GM12892 (cell line): ENCODE measurements at regions not wholly inside any gene's neighbourhood (a gene's known extent, or its start where the extent isn't known, plus 50 kb on each side); places are given as distances from the start of the nearest gene placed in this dataset.
A peak's percentile ranks its signal among the peaks of the same experiment; 100 is the strongest.

Source experiments
- DNase-seq: peaks from one replicate; pipeline ENCODE4 v3.0.0; 2011; ENCODE audit not compliant: insufficient read length
- FAIRE-seq: peaks from 2 replicates; lab custom pipeline; 2011; peaks lifted over from hg19 to GRCh38; lab: Jason Lieb, UNC
- POLR2A ChIP-seq: IDR thresholded peaks from 2 replicates; pipeline ENCODE4 v1.6.1; 2011; ENCODE audit warnings: low read depth, low read length, control low read depth
- POLR2AphosphoS5 ChIP-seq: IDR thresholded peaks from 2 replicates; pipeline ENCODE4 v1.6.1; 2011; ENCODE audit warnings: low read depth, low read length, control low read depth
- TAF1 ChIP-seq: IDR thresholded peaks from 2 replicates; pipeline ENCODE4 v1.6.1; 2011; ENCODE audit warnings: low read depth, mild to moderate bottlenecking, control low read depth, low read length, borderline replicate concordance

DNA sequence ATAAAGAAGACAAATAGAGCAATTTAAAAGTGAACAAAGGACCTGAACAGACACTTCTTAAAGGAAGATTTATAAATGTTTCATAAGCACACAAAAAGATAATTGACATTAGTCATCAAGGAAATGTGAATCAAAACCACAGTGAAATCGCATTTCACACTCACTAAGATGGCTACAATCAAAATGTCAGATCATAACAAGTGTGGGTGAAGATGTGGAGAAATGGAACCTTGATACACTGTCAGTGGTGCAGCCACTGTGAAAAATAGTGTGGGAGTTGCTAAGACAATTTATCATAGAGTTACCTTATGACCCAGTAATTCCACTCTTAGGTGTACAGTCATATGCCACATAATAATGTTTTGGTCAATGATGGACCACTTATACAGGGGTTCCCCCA is 54.5 kb upstream of the HTR4 start:
- DNase-seq (no peak), FAIRE-seq (no peak)
- TF ChIP-seq POLR2A (no peak), POLR2AphosphoS5 (no peak), TAF1 (no peak)

DNA sequence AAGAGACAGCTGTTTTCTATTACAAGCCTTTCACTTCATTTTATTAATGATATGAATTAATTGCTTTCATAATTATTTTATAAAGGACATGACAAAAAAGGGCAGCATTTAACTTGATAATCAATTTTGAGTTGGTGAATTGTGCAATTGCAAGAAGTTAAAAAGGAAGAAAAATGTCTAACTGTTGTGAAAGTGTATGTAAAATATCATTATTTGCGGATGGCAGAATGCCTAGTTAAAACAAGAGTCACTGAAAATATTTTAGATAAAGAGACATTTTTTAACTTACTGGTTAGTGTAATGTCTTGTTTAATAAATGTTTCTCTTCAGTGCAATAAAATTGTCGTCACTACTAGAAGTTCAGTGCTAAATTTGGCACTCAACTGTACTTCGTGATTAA is 57.6 kb upstream of the HTR4 start:
- no peak for DNase-seq
- no peak for FAIRE-seq
- no peak for TF ChIP-seq POLR2A
- TF ChIP-seq POLR2AphosphoS5, result no peak
- TF ChIP-seq TAF1, result no peak

DNA sequence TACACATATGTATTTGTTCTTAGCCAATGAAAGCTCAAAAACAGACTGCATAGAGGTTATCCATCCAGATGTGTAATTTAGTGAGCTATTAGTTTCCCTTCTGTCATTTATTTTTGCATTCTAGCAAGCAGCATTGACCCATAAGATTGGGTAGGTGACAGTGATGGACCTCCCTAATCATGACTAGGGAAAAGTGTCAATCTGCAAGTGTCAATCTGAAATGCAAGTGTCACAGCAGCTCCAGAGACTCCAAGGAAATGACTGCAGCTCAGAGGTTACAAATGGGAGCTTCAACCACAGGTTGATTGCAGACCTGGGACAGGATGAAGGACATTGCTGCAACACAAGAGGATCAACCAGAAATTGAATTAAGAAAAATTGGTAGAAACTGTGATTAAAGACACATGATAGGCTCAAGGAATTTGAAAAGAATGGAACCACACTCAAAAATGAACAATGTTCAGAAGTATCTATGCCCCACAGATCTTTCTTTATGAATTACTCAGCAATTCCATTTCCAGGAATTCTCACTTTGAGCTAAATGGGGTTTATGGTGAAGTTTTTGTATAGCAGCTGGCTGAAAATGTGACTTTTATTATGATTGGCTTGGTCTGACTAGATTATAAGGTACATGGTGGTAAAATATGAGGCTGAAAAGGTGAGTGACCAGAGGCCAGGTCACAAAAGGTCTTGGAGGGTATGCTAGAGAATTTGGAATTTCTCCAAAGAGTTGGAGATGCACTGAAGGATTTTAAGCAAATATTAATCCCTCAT is 59.6 kb upstream of the HTR4 start:
- FAIRE-seq, result no peak
- no peak for DNase-seq
- TF ChIP-seq POLR2AphosphoS5 (no peak), TAF1 (no peak), POLR2A (no peak)

DNA sequence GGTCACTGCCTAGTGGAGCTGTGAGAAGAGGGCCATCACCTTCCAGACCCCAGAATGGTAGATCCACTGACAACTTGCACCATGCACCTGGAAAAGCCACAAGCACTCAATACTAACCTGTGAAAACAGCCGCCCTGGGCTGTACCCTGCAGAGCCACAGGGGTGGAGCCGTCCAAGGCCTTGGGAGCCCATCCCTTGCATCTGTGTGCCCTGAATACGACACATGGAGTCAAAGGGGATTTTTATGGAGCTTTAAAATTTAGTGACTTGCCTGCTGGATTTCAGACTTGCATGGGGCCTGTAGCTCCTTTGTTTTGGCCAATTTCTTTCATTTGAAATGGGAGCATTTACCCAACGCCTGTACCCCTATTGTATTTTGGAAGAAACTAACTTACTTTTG is 62.4 kb upstream of the HTR4 start:
- no peak for FAIRE-seq

DNA sequence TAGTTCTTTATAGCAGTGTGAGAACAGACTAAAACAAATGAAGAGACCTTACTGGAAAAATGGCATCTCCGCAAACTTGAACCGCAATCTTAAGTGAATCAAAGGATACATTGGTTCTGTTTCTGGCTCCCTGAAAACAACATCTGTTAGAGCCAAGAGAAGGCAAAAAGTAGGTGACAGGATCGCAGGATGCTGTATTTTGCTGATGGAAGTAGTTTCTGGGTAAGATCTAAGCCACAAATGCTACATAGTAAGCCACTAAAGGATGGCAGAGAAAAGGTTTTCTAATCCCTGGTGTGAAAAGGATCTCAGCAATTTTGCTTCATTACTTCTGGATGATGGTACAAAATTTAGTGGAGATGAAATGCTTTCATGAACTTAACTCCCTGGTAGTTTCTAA is 63.3 kb upstream of the HTR4 start:
- DNase-seq, result no peak
- no peak for FAIRE-seq
- no peak for TF ChIP-seq POLR2A
- no peak for TF ChIP-seq TAF1
- TF ChIP-seq POLR2AphosphoS5, result no peak

More for the DNA sequence above, 62.4 kb upstream of the HTR4 start:
- TF ChIP-seq POLR2AphosphoS5, result no peak
- no peak for TF ChIP-seq TAF1
- no peak for TF ChIP-seq POLR2A
- DNase-seq, result no peak

DNA sequence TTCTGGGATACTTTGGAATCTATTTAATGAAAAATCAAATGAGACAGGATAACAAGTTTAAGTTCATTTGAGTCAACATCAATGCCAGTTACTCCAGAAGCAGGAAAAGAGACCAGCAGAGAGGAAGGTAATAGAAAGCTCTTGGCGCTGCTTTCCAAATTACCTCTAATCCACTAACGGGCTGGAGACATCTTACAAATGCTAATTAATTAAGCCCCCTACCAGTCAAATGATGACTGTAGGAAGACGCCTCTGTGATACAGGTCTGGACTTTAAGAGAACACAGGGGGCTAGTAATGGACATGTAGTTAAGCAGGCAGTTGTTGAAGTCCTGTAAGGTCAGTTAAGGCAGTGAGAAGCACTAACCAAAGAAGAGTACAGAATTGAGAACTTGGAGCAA is 65.3 kb upstream of the HTR4 start:
- DNase-seq, result no peak
- no peak for TF ChIP-seq POLR2A
- no peak for TF ChIP-seq TAF1
- no peak for TF ChIP-seq POLR2AphosphoS5
- FAIRE-seq, result no peak

DNA sequence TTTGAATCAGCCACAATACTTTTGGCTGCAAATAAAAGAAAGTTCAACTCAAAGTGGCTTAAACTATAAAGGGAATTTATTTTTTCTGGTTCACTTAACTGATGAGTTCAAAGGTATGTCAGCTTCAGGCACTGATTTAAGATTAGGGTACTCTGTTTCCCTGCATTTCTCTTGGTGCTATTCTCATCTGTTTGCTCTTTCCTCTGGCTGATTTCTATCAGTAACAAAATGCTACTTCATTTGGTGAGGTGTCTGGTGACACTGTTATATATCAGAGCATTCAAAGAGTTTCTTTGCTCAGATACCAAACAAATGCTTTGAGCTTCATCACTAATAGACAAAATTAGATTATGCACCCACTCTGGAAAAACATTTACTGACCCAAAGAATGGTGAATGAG is 65.9 kb upstream of the HTR4 start:
- TF ChIP-seq POLR2AphosphoS5 (no peak), TAF1 (no peak), POLR2A (no peak)
- DNase-seq, result no peak
- no peak for FAIRE-seq

DNA sequence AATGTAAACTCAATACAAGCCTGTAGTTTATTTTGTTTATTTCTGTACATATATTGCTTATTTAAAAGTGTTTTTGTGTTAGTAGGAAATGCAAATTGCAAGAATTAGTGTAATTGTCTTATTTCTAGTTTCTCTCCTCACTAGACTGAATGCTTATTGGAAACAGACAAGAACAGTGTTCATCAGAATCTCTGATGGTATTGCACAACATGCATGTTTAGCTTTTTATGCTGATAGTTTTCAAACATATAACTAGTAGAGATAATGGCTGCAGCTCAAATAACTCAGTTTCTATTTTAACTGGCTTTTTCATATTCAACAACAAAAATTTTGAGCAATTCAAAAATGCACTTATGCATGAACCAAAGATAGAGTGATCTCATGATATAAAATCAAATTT is 68.8 kb upstream of the HTR4 start:
- no peak for DNase-seq
- FAIRE-seq, result no peak
- TF ChIP-seq TAF1 (no peak), POLR2A (no peak), POLR2AphosphoS5 (no peak)

DNA sequence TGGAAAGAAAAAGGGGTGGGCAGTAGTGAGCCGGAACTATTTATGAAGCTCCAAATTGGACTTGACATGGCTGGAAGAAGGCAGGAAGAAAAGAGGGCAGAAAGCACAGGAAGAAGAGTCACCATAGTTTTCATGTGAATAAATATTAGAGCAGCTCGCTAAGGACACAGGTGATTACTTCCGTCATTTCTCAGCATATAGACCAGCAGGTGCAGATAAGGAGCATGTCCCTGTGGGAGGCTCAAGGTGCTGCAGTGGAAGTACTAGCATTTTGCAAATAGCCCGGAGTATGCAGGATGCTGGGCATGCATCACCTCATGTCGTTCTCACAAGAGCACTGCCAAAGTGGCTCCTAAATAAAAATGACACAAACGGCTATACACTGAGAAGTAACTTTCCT is 71.3 kb upstream of the HTR4 start:
- TF ChIP-seq TAF1, result no peak
- TF ChIP-seq POLR2AphosphoS5, result no peak
- TF ChIP-seq POLR2A, result no peak
- FAIRE-seq (no peak), DNase-seq (no peak)

DNA sequence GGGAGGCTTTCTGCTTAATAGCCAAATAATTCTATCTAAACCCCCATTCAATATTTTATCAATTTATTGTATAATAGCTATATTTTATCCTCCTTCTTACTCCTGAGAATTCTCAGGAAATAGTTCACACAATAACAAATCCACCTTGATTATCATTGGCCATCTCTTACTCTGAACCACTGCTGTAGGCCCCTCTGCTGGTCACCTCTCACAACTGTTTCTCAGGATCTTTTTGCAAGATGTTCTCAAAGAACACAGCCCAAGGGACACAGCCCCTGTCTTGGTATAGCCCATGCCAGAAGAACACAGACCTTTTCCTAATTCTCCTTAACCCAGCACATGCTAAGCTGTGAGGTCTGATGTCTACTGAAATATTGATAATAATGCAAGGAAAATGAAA is 74.9 kb upstream of the HTR4 start:
- TF ChIP-seq POLR2A (no peak), POLR2AphosphoS5 (no peak), TAF1 (no peak)
- FAIRE-seq (no peak), DNase-seq (no peak)

DNA sequence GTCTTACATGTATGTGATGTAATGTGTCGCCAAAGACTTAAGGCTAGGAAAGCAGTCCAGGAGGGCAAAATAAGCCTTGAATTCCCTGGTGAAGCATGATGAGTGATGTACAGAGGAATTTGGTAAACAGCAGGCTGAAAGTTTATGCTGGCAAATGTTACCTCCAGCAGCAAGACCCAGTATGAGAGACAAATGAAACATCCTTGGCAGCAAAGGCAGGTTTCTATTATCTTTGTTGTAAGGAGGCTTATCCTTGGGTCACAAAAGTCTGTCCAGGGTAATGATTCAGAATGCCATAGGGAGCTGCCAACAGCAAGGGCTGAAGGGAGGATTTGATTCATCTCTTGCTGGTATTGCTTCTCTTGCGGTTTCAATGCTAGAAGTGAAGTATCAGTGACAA is 75.9 kb upstream of the HTR4 start:
- DNase-seq (no peak), FAIRE-seq (no peak)
- TF ChIP-seq POLR2A, result no peak
- TF ChIP-seq POLR2AphosphoS5, result no peak

DNA sequence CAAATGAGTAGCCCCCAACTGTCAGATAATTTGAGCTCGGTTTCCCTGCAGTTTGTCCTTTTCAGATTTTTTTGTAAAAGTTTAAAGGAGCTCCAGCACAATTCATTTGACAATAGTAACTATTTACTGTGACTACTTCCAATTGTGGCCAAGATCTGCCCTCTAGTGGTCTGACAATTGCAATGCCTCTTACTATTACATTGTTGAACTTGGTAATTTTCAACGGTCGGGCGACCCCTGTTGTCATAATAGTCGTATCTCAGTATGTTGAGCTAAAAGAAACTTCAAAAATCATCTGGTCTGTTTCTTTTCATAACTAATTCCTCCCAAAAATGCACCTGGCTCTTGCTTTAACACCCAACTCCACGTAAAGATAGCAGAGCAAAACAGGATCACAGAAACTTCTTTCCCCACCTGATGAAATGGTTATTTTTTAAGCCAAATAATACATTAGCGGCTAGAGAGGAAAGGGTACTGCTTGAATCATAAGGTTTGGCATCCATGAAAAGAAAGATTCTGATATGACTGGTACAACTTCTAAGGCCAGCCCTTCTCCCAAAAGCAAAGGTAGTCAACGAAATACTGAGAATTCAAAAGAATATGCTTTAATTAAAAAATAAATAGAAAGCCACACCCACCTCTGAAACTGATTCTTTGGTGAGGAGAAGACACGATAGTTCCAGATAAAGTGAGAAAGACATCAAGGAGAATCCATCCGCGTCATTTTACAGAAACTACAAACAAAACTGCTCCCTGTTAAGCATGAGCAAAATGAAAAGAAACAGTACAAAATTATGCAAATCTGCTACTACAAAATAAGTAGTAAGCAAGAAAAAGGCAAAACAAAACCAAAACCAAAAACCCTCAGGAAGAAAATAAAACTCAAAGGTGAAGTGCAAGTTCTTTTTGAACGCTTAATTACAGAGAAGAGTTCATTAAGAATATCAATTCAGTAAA is 76.9 kb upstream of the HTR4 start:
- DNase-seq (peak; percentile 9), FAIRE-seq (peak; percentile 93)
- TF ChIP-seq POLR2A, result no peak
- TF ChIP-seq TAF1, result no peak
- no peak for TF ChIP-seq POLR2AphosphoS5
